ENCODE measurements at regions not wholly inside any gene's neighbourhood (a gene's known extent, or its start where the extent isn't known, plus 50 kb on each side); places are given as distances from the start of the nearest gene placed in this dataset.
A peak's percentile ranks its signal among the peaks of the same experiment; 100 is the strongest.

GRCh38 chr21:28426545-28426944 is 566.1 kb downstream of the LTN1 start:
- DNase-seq (ENCODE audit: extremely low spot score in 2 of 2): no peak
- Histone ChIP-seq H3K9me3 (no peaks in the 10 kb centered on the region), H3K4me1 (no peaks in the 10 kb centered on the region), H3K27ac (no peak overlapping the region), H3K36me3 (no peaks in the 10 kb centered on the region), H3K4me3 (no peak overlapping the region), H3K27me3 (no peaks in the 10 kb centered on the region)
- TF ChIP-seq POLR2AphosphoS5 (IDR thresholded peaks at IDR 0.05; ENCODE audit: insufficient read depth in 1 of 2, low read depth in 1 of 2) (no peak), CTCF (IDR thresholded peaks at IDR 0.05) (no peak), POLR2A (IDR thresholded peaks at IDR 0.05) (no peak)
- intact Hi-C loops (cut with DNase I): no loop called here

DNA sequence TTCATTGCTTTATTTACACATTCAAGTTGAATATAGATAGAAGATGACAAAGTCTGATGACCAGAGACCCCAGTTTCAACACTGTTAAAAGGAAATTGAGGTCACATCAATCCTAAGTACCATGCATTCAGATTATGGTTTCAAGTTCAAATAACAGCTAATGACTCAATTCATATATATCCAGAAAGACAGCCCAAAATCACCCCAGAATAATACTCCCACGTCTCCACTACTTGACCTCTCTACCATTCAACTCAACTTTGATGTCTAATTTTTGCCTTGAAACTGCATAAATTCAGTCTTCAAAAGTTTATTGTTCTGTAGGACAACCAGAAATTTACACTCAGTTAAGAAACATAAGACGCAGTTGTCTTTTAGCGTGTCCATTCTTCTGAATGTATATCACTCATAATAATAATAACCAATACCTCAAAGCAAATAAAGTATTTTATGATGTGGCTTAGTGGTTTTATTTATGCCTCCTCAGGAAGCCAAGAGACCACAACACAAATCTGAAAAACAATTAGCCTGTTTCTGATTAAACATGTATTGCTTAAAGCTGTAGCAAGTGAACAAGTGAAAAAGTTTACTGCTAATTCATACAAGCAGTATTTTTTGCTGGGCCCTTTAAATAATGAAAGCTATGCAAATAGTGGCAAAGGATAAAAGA is 569.0 kb downstream of the LTN1 start:
- no peak overlapping the region for H3K27ac ChIP-seq
- no peaks in the 10 kb centered on the region for H3K27me3 ChIP-seq
- DNase-seq (ENCODE audit: extremely low spot score in 2 of 2): no peak
- no peaks in the 10 kb centered on the region for H3K36me3 ChIP-seq
- no peaks in the 10 kb centered on the region for H3K4me1 ChIP-seq
- intact Hi-C loops (cut with DNase I): no loop called here
- no peaks in the 10 kb centered on the region for H3K9me3 ChIP-seq
- no peak for TF ChIP-seq CTCF (IDR thresholded peaks at IDR 0.05)
- TF ChIP-seq POLR2AphosphoS5 (IDR thresholded peaks at IDR 0.05; ENCODE audit: insufficient read depth in 1 of 2, low read depth in 1 of 2): no peak
- TF ChIP-seq POLR2A (IDR thresholded peaks at IDR 0.05): no peak
- H3K4me3 ChIP-seq: no peak overlapping the region

GRCh38 chr21:28421716-28422524 is 570.8 kb downstream of the LTN1 start:
- H3K4me3 ChIP-seq: no peak overlapping the region
- intact Hi-C loops (cut with DNase I): no loop called here
- no peaks in the 10 kb centered on the region for H3K9me3 ChIP-seq
- H3K4me1 ChIP-seq: no peaks in the 10 kb centered on the region
- no peaks in the 10 kb centered on the region for H3K27me3 ChIP-seq
- no peak for DNase-seq (ENCODE audit: extremely low spot score in 2 of 2)
- H3K36me3 ChIP-seq: no peaks in the 10 kb centered on the region
- TF ChIP-seq POLR2AphosphoS5 (IDR thresholded peaks at IDR 0.05; ENCODE audit: insufficient read depth in 1 of 2, low read depth in 1 of 2) (peak; percentile 21 to 64), CTCF (IDR thresholded peaks at IDR 0.05) (no peak)
- peak overlapping the region; percentile 16 for H3K27ac ChIP-seq

DNA sequence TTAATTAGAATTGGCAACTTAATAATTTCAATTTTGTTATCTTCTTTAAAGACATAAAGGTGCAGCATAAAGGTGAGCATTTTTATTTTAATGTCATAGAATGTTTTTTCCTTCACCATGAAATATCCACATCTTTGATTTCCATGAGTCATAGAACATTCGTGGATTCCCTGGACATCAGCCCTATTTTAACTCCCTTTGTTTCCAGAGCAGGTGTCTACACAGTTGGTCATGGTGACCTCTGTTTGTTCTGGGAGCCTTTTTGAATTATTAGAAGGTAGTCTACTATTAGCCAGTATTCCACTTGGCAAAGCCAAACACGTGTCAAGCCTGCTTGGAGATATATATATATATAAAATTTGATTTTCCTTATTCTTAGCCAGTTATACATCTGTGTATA is 572.9 kb downstream of the LTN1 start:
- intact Hi-C loops (cut with DNase I): no loop called here
- Histone ChIP-seq H3K9me3 (no peaks in the 10 kb centered on the region), H3K36me3 (no peaks in the 10 kb centered on the region), H3K4me3 (no peak overlapping the region), H3K4me1 (no peaks in the 10 kb centered on the region), H3K27me3 (no peaks in the 10 kb centered on the region), H3K27ac (no peak overlapping the region)
- no peak for DNase-seq (ENCODE audit: extremely low spot score in 2 of 2)
- TF ChIP-seq POLR2AphosphoS5 (IDR thresholded peaks at IDR 0.05; ENCODE audit: insufficient read depth in 1 of 2, low read depth in 1 of 2) (no peak), CTCF (IDR thresholded peaks at IDR 0.05) (no peak), POLR2A (IDR thresholded peaks at IDR 0.05) (no peak)

Measured in vagina (tissue), 2 donors.